GM18498 (cell line): ENCODE measurements at regions not wholly inside any gene's neighbourhood (a gene's known extent, or its start where the extent isn't known, plus 50 kb on each side); places are given as distances from the start of the nearest gene placed in this dataset.
A peak's percentile ranks its signal among the peaks of the same experiment; 100 is the strongest.
"Not testable (repeated sequence)": the region's sequence is repeated elsewhere in the genome, so short reads cannot be mapped to it uniquely, and the experiment has no call there.

Source experiments
- ATAC-seq: cut with Tn5 transposase; IDR thresholded peaks from one replicate; pipeline ENCODE4 v1.9.1; 2021; ENCODE audit warnings: mild to moderate bottlenecking, moderate library complexity; ENCODE audit not compliant: unreplicated experiment

GRCh38 chr10:2813286-2813685 lies 254.1 kb upstream of the PFKP start:
- ATAC-seq: no peak

GRCh38 chr10:2812631-2813030 lies 254.7 kb upstream of the PFKP start:
- no peak for ATAC-seq

GRCh38 chr10:2800178-2800577 lies 267.2 kb upstream of the PFKP start:
- no peak for ATAC-seq

GRCh38 chr10:2798336-2799022 lies 268.9 kb upstream of the PFKP start:
- no peak for ATAC-seq

- peak; percentile 95 for ATAC-seq
Observed at GRCh38 chr10:2791774-2792443, 275.4 kb upstream of the PFKP start.

GRCh38 chr10:2790396-2791188 lies 276.8 kb upstream of the PFKP start:
- no peak for ATAC-seq

- ATAC-seq: no peak
Observed at GRCh38 chr10:2786251-2786650, 281.1 kb upstream of the PFKP start.

GRCh38 chr10:2784766-2785165 lies 282.6 kb upstream of the PFKP start:
- no peak for ATAC-seq

- ATAC-seq: no peak
Observed at GRCh38 chr10:2782950-2783349, 284.4 kb upstream of the PFKP start.

- peak; percentile 64 for ATAC-seq
Observed at GRCh38 chr10:2782265-2782664, 285.1 kb upstream of the PFKP start.

GRCh38 chr10:2777666-2778355 lies 289.5 kb upstream of the PFKP start:
- no peak for ATAC-seq

- ATAC-seq: no peak
Observed at GRCh38 chr10:2772816-2773631, 294.3 kb upstream of the PFKP start.

- no peak for ATAC-seq
Observed at GRCh38 chr10:2772135-2772534, 295.2 kb upstream of the PFKP start.

GRCh38 chr10:2767293-2767692 lies 300.1 kb upstream of the PFKP start:
- not testable (repeated sequence) for ATAC-seq

GRCh38 chr10:2761971-2762370 lies 305.4 kb upstream of the PFKP start:
- ATAC-seq: no peak

GRCh38 chr10:2761311-2761710 lies 306.0 kb upstream of the PFKP start:
- no peak for ATAC-seq

GRCh38 chr10:2760736-2761135 lies 306.6 kb upstream of the PFKP start:
- ATAC-seq: no peak

- ATAC-seq: no peak
Observed at GRCh38 chr10:2759233-2759632, 308.1 kb upstream of the PFKP start.

GRCh38 chr10:2754943-2755342 lies 312.4 kb upstream of the PFKP start:
- no peak for ATAC-seq

- no peak for ATAC-seq
Observed at GRCh38 chr10:2748287-2748686, 319.1 kb upstream of the PFKP start.
